Tibial artery (tissue), 4 donors: ENCODE measurements at regions not wholly inside any gene's neighbourhood (a gene's known extent, or its start where the extent isn't known, plus 50 kb on each side); places are given as distances from the start of the nearest gene placed in this dataset.

ENCODE experiments used
- DNase-seq, 2 donors: peaks; one replicate each; pipeline ENCODE4 v3.0.0-alpha.2; 2019
- H3K27ac ChIP-seq, 2 donors: fragments of 200-600 bp; sonication (generic) in 1 of 2; 1 replicate in 1 of 2; 2 replicates in 1 of 2; pipeline ENCODE4 v1.5.1; 2018 to 2019; ENCODE audit warnings: mild to moderate bottlenecking in 1 of 2
- H3K27me3 ChIP-seq, 2 donors: fragments of 200-600 bp; sonication (generic) in 1 of 2; one replicate each; pipeline versions ENCODE4 v1.5.1 to v1.6.0; 2016 to 2019
- H3K36me3 ChIP-seq, 3 donors: fragments of 200-600 bp; sonication (generic) in 2 of 3; one replicate each; pipeline ENCODE4 v1.5.1; 2016 to 2019; ENCODE audit warnings: mild to moderate bottlenecking in 2 of 3
- H3K4me1 ChIP-seq, 4 donors: fragments of 200-600 bp; sonication (generic) in 2 of 4; 1 replicate in 3 of 4; 2 replicates in 1 of 4; pipeline ENCODE4 v1.5.1; 2016 to 2019
- H3K4me3 ChIP-seq, 2 donors: fragments of 200-600 bp; sonication (generic) in 1 of 2; 1 replicate in 1 of 2; 2 replicates in 1 of 2; pipeline ENCODE4 v1.5.1; 2018 to 2019; ENCODE audit warnings: mild to moderate bottlenecking in 2 of 2
- H3K9me3 ChIP-seq, 3 donors: fragments of 200-600 bp; sonication (generic) in 1 of 3; one replicate each; pipeline ENCODE4 v1.5.1; 2016 to 2019
- CTCF ChIP-seq, 2 experiments: fragments of 200-600 bp in 1 of 2; fragments of 450-650 bp in 1 of 2; IDR thresholded peaks; one replicate each; pipeline ENCODE4 v1.5.1; 2017 to 2019; ENCODE audit warnings: antibody characterized with exemption in 2 of 2, mild to moderate bottlenecking in 1 of 2, moderate library complexity in 1 of 2
- intact Hi-C: fragments of 100-400 bp; cut with DNase I; formaldehyde crosslinking; loops from one replicate; pipeline ENCODE4 v1.15.0; 2023; ENCODE audit warnings: low total_unique reads

DNA sequence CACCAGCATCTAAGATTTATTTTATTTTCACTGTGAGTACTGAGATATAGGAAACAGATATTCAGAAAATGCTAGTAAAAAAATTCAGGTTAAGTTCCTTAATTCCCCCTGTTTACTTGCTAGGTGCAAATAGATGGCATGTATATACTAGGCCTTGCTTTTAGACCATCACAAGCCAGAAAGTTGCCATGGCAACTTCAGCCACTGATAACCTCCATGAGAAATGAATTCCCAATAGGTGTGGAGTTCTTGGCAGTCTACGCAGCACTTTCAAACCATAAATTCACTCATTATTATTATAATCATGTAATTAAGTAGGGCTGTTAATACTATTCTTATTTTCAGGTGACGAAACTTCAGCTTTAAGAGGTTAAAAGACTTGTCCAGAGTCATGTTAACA is 251.6 kb upstream of the TFAP2D start:
- no peaks in the 10 kb centered on the region for H3K9me3 ChIP-seq
- H3K27ac ChIP-seq, result no peak overlapping the region
- intact Hi-C loops, result no loop called here
- no peaks in the 10 kb centered on the region for H3K36me3 ChIP-seq
- H3K4me3 ChIP-seq, result no peak overlapping the region
- H3K27me3 ChIP-seq, result no peaks in the 10 kb centered on the region
- no peak for TF ChIP-seq CTCF (IDR thresholded peaks at IDR 0.05)
- DNase-seq, result no peak
- H3K4me1 ChIP-seq, result no peaks in the 10 kb centered on the region

GRCh38 chr6:50463931-50464330 is 249.4 kb upstream of the TFAP2D start:
- H3K27me3 ChIP-seq, result no peaks in the 10 kb centered on the region
- no peaks in the 10 kb centered on the region for H3K9me3 ChIP-seq
- TF ChIP-seq CTCF (IDR thresholded peaks at IDR 0.05), result no peak
- intact Hi-C loops, result no loop called here
- H3K36me3 ChIP-seq, result no peaks in the 10 kb centered on the region
- DNase-seq, result no peak
- no peak overlapping the region for H3K4me3 ChIP-seq
- H3K4me1 ChIP-seq, result no peaks in the 10 kb centered on the region
- H3K27ac ChIP-seq, result no peak overlapping the region

DNA sequence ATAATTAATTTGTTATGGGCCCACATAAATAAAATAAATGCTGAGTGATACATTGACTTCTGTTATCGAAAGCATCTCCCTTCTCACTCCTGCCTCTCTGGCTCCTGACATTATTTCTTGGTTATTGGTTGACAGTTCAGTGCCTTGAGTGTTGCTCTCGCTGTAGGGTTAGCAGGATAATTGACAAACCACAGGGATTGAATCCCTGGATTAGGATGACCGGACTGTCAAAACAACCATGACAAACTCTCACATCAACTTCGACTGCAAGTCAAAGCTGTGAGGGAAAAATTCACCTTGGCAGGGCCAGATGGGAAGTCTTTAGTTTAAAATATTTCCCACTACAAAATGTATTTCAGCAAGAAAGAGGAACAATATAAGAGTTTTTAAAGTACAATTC is 245.4 kb upstream of the TFAP2D start:
- intact Hi-C loops, result no loop called here
- Histone ChIP-seq H3K4me1 (no peaks in the 10 kb centered on the region), H3K9me3 (no peaks in the 10 kb centered on the region), H3K27ac (no peak overlapping the region), H3K27me3 (no peaks in the 10 kb centered on the region), H3K36me3 (no peaks in the 10 kb centered on the region), H3K4me3 (no peak overlapping the region)
- TF ChIP-seq CTCF (IDR thresholded peaks at IDR 0.05), result no peak
- DNase-seq, result no peak

- intact Hi-C loops, result no loop called here
- no peak for TF ChIP-seq CTCF (IDR thresholded peaks at IDR 0.05)
- H3K27ac ChIP-seq, result no peak overlapping the region
- H3K9me3 ChIP-seq, result no peaks in the 10 kb centered on the region
- no peaks in the 10 kb centered on the region for H3K36me3 ChIP-seq
- H3K27me3 ChIP-seq, result no peaks in the 10 kb centered on the region
- DNase-seq, result no peak
- no peak overlapping the region for H3K4me3 ChIP-seq
- H3K4me1 ChIP-seq, result no peaks in the 10 kb centered on the region
Observed at GRCh38 chr6:50471041-50471440, 242.3 kb upstream of the TFAP2D start.

DNA sequence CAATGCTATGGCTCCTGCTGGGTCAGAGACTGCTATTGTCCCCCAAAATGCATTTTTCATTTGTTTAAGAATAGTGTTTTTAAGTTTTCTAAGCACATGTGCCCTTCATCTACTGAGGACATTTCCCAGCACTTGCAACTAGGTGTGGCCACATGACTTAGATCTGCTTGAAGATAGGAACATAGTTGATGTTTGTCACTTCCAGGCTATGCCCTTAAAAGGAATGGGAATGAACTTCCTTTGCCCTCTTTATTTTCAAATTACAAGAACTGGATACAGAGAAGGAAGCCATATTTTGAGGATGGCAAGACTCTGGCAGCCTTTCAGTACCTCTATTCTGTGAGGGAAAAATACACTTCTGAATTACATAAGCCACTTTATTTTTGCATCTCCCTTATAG is 203.0 kb upstream of the TFAP2D start:
- H3K36me3 ChIP-seq, result no peaks in the 10 kb centered on the region
- no peak overlapping the region for H3K4me3 ChIP-seq
- intact Hi-C loops, result no loop called here
- H3K27me3 ChIP-seq, result no peaks in the 10 kb centered on the region
- H3K4me1 ChIP-seq, result no peaks in the 10 kb centered on the region
- H3K9me3 ChIP-seq, result no peaks in the 10 kb centered on the region
- no peak for DNase-seq
- no peak for TF ChIP-seq CTCF (IDR thresholded peaks at IDR 0.05)
- H3K27ac ChIP-seq, result no peak overlapping the region
